HEK293T (cell line): ENCODE measurements at regions not wholly inside any gene's neighbourhood (a gene's known extent, or its start where the extent isn't known, plus 50 kb on each side); places are given as distances from the start of the nearest gene placed in this dataset.
"Not testable (repeated sequence)": the region's sequence is repeated elsewhere in the genome, so short reads cannot be mapped to it uniquely, and the experiment has no call there.

Experiments
- CTCF ChIA-PET: fragments of 350-600 bp; formaldehyde crosslinking; extraction: SDS; loops from one replicate; lab custom pipeline; 2021; ENCODE audit warnings: antibody characterized with exemption, inconsistent platforms; lab: Yijun Ruan, JAX
- POLR2A ChIA-PET: fragments of 350-600 bp; formaldehyde crosslinking; extraction: SDS; loops from one replicate; lab custom pipeline; 2020; ENCODE audit warnings: antibody characterized with exemption, inconsistent platforms; lab: Yijun Ruan, JAX
- DNase-seq: peaks from one replicate; pipeline ENCODE4 v3.0.0; 2012; ENCODE audit warnings: mixed read lengths; ENCODE audit errors: extremely low spot score
- ARNT ChIP-seq: fragments of 450-650 bp; IDR thresholded peaks from 2 replicates; pipeline ENCODE4 v1.6.1; 2017; ENCODE audit warnings: mild to moderate bottlenecking
- BHLHE40 ChIP-seq: fragments of 450-650 bp; IDR thresholded peaks from 2 replicates; pipeline ENCODE4 v1.6.1; 2016; ENCODE audit warnings: mild to moderate bottlenecking, moderate library complexity, borderline replicate concordance
- CTBP1 ChIP-seq: fragments of 450-650 bp; IDR thresholded peaks from 2 replicates; pipeline ENCODE4 v1.6.1; 2016; ENCODE audit warnings: borderline replicate concordance
- ELF4 ChIP-seq: fragments of 450-650 bp; IDR thresholded peaks from 2 replicates; pipeline ENCODE4 v1.6.1; 2017; ENCODE audit warnings: antibody characterized with exemption
- FOXA1 ChIP-seq: fragments of 450-650 bp; IDR thresholded peaks from 2 replicates; pipeline ENCODE4 v1.6.1; 2016; ENCODE audit warnings: mild to moderate bottlenecking
- FOXK2 ChIP-seq: fragments of 450-650 bp; IDR thresholded peaks from 2 replicates; pipeline ENCODE4 v1.6.1; 2016; ENCODE audit warnings: mild to moderate bottlenecking
- FOXM1 ChIP-seq: fragments of 450-650 bp; IDR thresholded peaks from 2 replicates; pipeline ENCODE4 v1.6.1; 2017; ENCODE audit warnings: mild to moderate bottlenecking, borderline replicate concordance
- HDGF ChIP-seq: fragments of 450-650 bp; IDR thresholded peaks from 2 replicates; pipeline ENCODE4 v1.6.1; 2017; ENCODE audit warnings: antibody characterized with exemption, borderline replicate concordance
- L3MBTL2 ChIP-seq: fragments of 450-650 bp; conservative IDR thresholded peaks from 2 replicates; pipeline ENCODE4 v1.6.1; 2016; ENCODE audit warnings: mild to moderate bottlenecking
- LEF1 ChIP-seq: fragments of 450-650 bp; IDR thresholded peaks from 2 replicates; pipeline ENCODE4 v1.6.1; 2017; ENCODE audit warnings: mild to moderate bottlenecking, borderline replicate concordance
- NFRKB ChIP-seq: fragments of 450-650 bp; IDR thresholded peaks from 2 replicates; pipeline ENCODE4 v1.6.1; 2016; ENCODE audit warnings: mild to moderate bottlenecking, moderate library complexity
- SP1 ChIP-seq: fragments of 450-650 bp; IDR thresholded peaks from 2 replicates; pipeline ENCODE4 v1.6.1; 2017
- SUZ12 ChIP-seq: fragments of 450-650 bp; IDR thresholded peaks from 2 replicates; pipeline ENCODE4 v1.6.1; 2016; ENCODE audit warnings: mild to moderate bottlenecking
- TARDBP ChIP-seq: fragments of 450-650 bp; IDR thresholded peaks from 2 replicates; pipeline ENCODE4 v1.6.1; 2016
- ZNF384 ChIP-seq: fragments of 450-650 bp; IDR thresholded peaks from 2 replicates; pipeline ENCODE4 v1.6.1; 2016
- TF ChIP-seq, protein P1 (sequence below): fragments of 450-650 bp; IDR thresholded peaks from 2 replicates; pipeline ENCODE4 v1.6.1; 2016

DNA sequence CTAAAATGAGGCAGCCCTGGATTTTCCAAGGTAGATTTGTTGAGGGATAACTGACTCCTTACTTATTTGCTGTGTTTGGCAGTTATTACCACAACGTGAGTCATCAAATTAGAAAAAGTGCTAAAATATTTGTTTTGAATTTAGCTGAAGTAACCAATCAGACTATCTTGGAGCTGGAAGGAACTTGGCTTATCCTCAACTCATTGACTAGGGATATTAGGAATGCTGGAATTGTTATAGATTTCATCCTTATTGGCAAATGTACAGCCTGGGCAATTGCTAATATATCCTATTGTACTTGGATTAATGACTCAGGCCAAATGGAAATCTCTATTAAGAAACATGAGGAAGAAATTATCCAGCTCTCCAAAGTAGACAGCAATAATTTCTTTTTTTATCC, 1189.0 kb upstream of the LRRN3 start:
- ChIA-PET POLR2A (no interaction called here), CTCF (no interaction called here)
- no peak for DNase-seq
- TF ChIP-seq SP1 (no peak), ELF4 (no peak), LEF1 (no peak), FOXK2 (no peak), FOXA1 (no peak), ZNF384 (no peak), TARDBP (no peak), CTBP1 (no peak), HDGF (no peak), FOXM1 (no peak), ARNT (no peak), BHLHE40 (no peak), SUZ12 (no peak), L3MBTL2 (no peak), NFRKB (no peak)
- TF ChIP-seq, protein P1, sequence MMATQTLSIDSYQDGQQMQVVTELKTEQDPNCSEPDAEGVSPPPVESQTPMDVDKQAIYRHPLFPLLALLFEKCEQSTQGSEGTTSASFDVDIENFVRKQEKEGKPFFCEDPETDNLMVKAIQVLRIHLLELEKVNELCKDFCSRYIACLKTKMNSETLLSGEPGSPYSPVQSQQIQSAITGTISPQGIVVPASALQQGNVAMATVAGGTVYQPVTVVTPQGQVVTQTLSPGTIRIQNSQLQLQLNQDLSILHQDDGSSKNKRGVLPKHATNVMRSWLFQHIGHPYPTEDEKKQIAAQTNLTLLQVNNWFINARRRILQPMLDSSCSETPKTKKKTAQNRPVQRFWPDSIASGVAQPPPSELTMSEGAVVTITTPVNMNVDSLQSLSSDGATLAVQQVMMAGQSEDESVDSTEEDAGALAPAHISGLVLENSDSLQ, result no peak

DNA sequence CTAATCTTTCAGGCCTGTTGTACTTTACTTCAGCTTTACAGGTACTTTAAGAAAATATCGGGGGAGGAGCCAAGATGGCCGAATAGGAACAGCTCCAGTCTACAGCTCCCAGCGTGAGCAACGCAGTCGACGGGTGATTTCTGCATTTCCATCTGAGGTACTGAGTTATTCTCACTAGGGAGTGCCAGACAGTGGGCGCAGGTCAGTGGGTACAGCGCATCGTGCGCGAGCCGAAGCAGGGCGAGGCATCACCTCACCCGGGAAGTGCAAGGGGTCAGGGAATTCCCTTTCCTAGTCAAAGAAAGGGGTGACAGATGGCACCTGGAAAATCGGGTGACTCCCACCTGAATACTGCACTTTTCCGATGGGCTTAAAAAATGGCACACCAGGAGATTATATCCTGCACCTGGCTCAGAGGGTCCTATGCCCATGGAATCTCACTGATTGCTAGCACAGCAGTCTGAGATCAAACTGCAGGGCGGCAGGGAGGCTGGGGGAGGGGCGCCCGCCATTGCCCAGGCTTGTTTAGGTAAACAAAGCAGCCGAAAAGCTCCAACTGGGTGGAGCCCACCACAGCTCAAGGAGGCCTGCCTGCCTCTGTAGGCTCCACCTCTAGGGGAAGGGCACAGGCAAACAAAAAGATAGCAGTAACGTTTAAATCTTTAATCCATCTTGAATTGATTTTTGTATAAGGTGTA, 1185.4 kb upstream of the LRRN3 start:
- DNase-seq, POLR2A ChIA-PET, CTCF ChIA-PET: not testable (repeated sequence)

DNA sequence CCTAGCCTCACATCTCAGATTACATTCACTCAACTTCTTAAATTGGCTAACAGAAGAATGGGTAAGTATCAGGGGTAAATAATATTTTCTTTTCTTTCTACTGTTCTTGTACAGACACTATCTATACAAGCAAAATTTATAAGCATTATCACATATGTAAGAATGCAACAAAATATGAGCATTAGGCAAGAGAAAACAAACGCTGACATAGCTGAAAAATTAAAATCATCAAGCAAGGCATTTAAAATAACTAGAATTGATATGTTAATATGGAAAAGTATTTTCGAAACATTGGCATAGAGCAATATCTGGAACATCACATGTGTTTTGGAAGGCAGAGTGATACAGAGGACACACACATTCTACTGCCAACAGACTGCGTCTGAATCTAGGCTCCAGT, 1175.3 kb upstream of the LRRN3 start:
- ChIA-PET POLR2A (no interaction called here), CTCF (no interaction called here)
- TF ChIP-seq ARNT, result no peak
- TF ChIP-seq TARDBP, result no peak
- TF ChIP-seq FOXK2, result no peak
- no peak for TF ChIP-seq SUZ12
- TF ChIP-seq, protein P1, result no peak
- no peak for DNase-seq

DNA sequence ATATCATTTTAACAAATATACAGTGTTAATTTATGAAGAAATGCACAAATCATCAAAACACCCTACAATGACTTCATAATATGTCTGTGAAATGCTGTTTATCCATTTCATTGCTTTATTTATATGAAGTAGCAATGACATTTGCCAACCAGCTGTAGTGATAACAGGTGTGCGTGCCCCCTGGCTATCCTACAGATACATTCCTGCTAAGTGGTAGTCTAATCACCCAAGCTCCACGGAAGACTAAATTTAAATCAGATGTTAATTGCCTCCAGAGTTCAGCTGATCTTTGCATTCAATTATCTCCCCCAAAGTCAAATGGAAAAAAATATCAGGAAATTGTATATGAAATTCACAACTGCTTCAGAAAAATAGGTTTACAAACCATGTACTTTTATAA, 1164.2 kb upstream of the LRRN3 start:
- POLR2A ChIA-PET, result no interaction called here
- no peak for DNase-seq
- TF ChIP-seq ARNT (no peak), TARDBP (no peak), ELF4 (no peak), HDGF (no peak), L3MBTL2 (no peak), FOXA1 (no peak), ZNF384 (no peak), CTBP1 (no peak), SP1 (no peak), SUZ12 (no peak), FOXM1 (no peak), LEF1 (no peak), NFRKB (no peak), BHLHE40 (no peak), FOXK2 (no peak)
- TF ChIP-seq, protein P1, result no peak
- CTCF ChIA-PET, result no interaction called here

DNA sequence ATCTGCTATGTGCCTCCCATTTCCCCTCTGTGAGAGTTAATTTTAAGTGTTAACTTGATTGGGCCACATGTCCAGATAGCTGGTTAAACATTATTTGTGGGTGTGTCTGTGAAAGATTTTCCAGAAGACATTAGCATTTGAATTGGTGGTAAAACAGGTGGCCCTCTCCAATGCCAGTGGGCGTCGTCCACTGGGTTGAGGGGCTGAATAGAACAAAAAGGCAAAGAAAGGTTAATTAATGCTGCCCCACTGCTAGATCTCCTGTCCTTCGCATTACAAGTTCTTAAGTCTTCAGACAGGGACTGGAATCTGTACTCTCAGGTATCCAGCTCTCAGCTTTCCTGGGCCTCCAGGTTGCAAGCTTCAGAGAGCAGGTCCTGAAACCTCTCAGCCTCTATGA, 1160.9 kb upstream of the LRRN3 start:
- POLR2A ChIA-PET, result no interaction called here
- DNase-seq, result no peak
- CTCF ChIA-PET, result no interaction called here
- TF ChIP-seq SP1, result no peak
- TF ChIP-seq LEF1, result no peak
- no peak for TF ChIP-seq HDGF
- no peak for TF ChIP-seq ARNT
- no peak for TF ChIP-seq FOXK2
- no peak for TF ChIP-seq NFRKB
- no peak for TF ChIP-seq L3MBTL2

DNA sequence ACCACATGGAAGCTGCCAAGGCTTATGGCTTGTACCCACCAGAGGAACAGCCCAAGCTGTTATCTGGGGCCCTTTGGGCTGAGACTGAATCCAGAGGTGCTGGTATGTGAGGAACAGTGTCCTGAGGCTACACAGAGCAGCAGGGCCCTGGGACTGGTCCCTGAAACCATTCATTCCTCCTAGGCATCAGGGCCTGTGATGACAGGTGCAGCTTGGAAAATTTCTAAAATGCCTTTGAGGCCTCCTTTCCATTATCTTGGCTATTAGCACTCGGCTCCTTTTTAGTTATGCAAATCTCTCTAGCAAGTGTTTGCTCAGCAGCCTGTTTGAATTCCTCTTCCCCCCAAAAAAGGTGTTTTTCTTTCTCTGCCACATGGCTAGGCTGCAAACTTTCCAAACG, 1151.7 kb upstream of the LRRN3 start:
- ChIA-PET POLR2A (no interaction called here), CTCF (no interaction called here)
- TF ChIP-seq, protein P1, result no peak
- no peak for TF ChIP-seq L3MBTL2
- no peak for TF ChIP-seq ARNT
- no peak for TF ChIP-seq SUZ12
- no peak for TF ChIP-seq TARDBP
- TF ChIP-seq BHLHE40, result no peak
- no peak for TF ChIP-seq NFRKB
- TF ChIP-seq LEF1, result no peak
- no peak for TF ChIP-seq CTBP1
- TF ChIP-seq FOXM1, result no peak
- TF ChIP-seq FOXK2, result no peak
- no peak for TF ChIP-seq ELF4
- no peak for TF ChIP-seq HDGF
- no peak for TF ChIP-seq ZNF384
- TF ChIP-seq FOXA1, result no peak
- no peak for DNase-seq
